Esophagus muscularis mucosa (tissue), 3 donors: ENCODE measurements at regions not wholly inside any gene's neighbourhood (a gene's known extent, or its start where the extent isn't known, plus 50 kb on each side); places are given as distances from the start of the nearest gene placed in this dataset.

Experiments
- POLR2AphosphoS5 ChIP-seq, 2 donors: sonication (generic); formaldehyde crosslinking; IDR thresholded peaks; one replicate each; pipeline ENCODE4 v1.6.1; 2017; ENCODE audit warnings: antibody characterized with exemption in 2 of 2
- TF ChIP-seq, protein P1 (sequence below), 3 experiments: fragments of 200-600 bp in 2 of 3; fragments of 450-650 bp in 1 of 3; sonication (generic) in 2 of 3; IDR thresholded peaks; one replicate each; pipeline ENCODE4 v1.5.1; 2017 to 2019; ENCODE audit warnings: antibody characterized with exemption in 3 of 3, mild to moderate bottlenecking in 2 of 3, moderate library complexity in 1 of 3

GRCh38 chr14:66003082-66003730 is 483.0 kb upstream of the CCDC196 start:
- TF ChIP-seq, protein P1, sequence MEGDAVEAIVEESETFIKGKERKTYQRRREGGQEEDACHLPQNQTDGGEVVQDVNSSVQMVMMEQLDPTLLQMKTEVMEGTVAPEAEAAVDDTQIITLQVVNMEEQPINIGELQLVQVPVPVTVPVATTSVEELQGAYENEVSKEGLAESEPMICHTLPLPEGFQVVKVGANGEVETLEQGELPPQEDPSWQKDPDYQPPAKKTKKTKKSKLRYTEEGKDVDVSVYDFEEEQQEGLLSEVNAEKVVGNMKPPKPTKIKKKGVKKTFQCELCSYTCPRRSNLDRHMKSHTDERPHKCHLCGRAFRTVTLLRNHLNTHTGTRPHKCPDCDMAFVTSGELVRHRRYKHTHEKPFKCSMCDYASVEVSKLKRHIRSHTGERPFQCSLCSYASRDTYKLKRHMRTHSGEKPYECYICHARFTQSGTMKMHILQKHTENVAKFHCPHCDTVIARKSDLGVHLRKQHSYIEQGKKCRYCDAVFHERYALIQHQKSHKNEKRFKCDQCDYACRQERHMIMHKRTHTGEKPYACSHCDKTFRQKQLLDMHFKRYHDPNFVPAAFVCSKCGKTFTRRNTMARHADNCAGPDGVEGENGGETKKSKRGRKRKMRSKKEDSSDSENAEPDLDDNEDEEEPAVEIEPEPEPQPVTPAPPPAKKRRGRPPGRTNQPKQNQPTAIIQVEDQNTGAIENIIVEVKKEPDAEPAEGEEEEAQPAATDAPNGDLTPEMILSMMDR (IDR thresholded peaks at IDR 0.05) = no peak
- TF ChIP-seq POLR2AphosphoS5 (IDR thresholded peaks at IDR 0.05) = no peak
